Immature natural killer cell (primary cell): ENCODE measurements at regions not wholly inside any gene's neighbourhood (a gene's known extent, or its start where the extent isn't known, plus 50 kb on each side); places are given as distances from the start of the nearest gene placed in this dataset.
"Not testable (repeated sequence)": the region's sequence is repeated elsewhere in the genome, so short reads cannot be mapped to it uniquely, and the experiment has no call there.

Source experiments
- DNase-seq, 3 donors: peaks; one replicate each; pipeline ENCODE4 v3.0.0; 2022; ENCODE audit warnings: mixed read lengths in 1 of 3
- H3K27ac Mint-ChIP-seq, 6 donors: one replicate each; pipeline ENCODE4 v1.8.0; 2020; ENCODE audit warnings: mixed read lengths in 6 of 6, mild to moderate bottlenecking in 5 of 6, inconsistent platforms in 4 of 6, moderate library complexity in 3 of 6
- H3K27me3 Mint-ChIP-seq, 3 donors: one replicate each; pipeline ENCODE4 v1.8.0; 2020 to 2021; ENCODE audit warnings: low read depth in 3 of 3, mild to moderate bottlenecking in 3 of 3, mixed read lengths in 3 of 3, moderate library complexity in 3 of 3, inconsistent platforms in 1 of 3
- H3K36me3 Mint-ChIP-seq, 3 donors: one replicate each; pipeline ENCODE4 v1.8.0; 2020; ENCODE audit warnings: mixed read lengths in 3 of 3, inconsistent platforms in 2 of 3, mild to moderate bottlenecking in 2 of 3
- H3K4me1 Mint-ChIP-seq, 2 donors: one replicate each; pipeline ENCODE4 v1.8.0; 2020; ENCODE audit warnings: inconsistent platforms in 2 of 2, mild to moderate bottlenecking in 2 of 2, mixed read lengths in 2 of 2, moderate library complexity in 1 of 2
- H3K4me3 Mint-ChIP-seq, 5 donors: one replicate each; pipeline ENCODE4 v1.8.0; 2020; ENCODE audit warnings: mild to moderate bottlenecking in 5 of 5, mixed read lengths in 5 of 5, inconsistent platforms in 3 of 5, moderate library complexity in 3 of 5
- H3K9me3 Mint-ChIP-seq, 6 donors: one replicate each; pipeline ENCODE4 v1.8.0; 2020; ENCODE audit warnings: mild to moderate bottlenecking in 6 of 6, mixed read lengths in 6 of 6, inconsistent platforms in 4 of 6, moderate library complexity in 3 of 6

DNA sequence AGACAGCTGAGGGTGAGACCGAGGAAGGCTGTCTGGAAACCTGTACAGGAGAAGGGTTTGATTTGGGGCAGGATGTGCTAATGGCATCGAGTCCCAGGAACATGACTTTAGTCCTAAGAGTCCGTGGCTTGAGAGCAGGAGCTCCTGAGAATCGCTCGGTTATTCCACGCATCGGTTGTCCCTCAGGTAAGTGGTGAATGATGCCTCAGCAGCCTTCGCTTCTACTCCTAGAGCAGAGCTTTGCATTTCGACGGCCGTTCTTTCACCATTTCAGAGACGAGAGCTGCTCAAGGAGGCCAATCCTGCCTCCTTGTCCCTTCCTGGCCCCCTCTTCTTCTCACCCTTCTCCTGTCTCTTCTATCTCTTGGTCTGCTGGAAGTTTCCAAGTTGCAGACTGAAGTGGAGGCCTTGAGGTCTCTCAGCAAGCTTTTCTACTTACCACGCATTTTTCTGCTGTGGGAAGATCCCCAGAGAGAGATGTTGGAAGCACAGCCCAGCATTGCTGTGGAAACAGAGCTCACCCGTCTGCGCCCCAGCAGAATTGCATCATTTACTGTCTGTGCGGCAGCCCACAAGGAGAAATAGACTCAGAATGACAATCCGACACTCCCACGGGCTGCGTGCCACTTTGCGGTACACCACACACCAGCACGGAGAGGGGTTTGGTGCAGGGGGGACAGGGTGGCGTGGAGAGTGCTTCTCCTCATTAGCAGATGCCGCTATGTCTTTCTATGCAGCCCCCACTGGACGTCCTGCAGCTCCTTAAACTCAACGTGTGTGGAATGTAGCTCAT lies 270.7 kb upstream of the C1orf174 start:
- Mint-ChIP-seq H3K27ac (no peak overlapping the region), H3K4me1 (no peaks in the 10 kb centered on the region), H3K36me3 (no peaks in the 10 kb centered on the region), H3K9me3 (no peaks in the 10 kb centered on the region), H3K27me3 (peaks cover 2 to 11% (median 3%) of the 10 kb centered on the region in 3 donors), H3K4me3 (no peak overlapping the region)
- no peak for DNase-seq

- no peak overlapping the region for H3K27ac Mint-ChIP-seq
- H3K4me3 Mint-ChIP-seq: no peak overlapping the region
- no peaks in the 10 kb centered on the region for H3K36me3 Mint-ChIP-seq
- H3K4me1 Mint-ChIP-seq: no peaks in the 10 kb centered on the region
- no peak for DNase-seq
- H3K27me3 Mint-ChIP-seq: peaks cover 2 to 9% (median 3%) of the 10 kb centered on the region in 3 donors
- no peaks in the 10 kb centered on the region for H3K9me3 Mint-ChIP-seq
Measured at GRCh38 chr1:4171480-4172450, 271.7 kb upstream of the C1orf174 start.

DNA sequence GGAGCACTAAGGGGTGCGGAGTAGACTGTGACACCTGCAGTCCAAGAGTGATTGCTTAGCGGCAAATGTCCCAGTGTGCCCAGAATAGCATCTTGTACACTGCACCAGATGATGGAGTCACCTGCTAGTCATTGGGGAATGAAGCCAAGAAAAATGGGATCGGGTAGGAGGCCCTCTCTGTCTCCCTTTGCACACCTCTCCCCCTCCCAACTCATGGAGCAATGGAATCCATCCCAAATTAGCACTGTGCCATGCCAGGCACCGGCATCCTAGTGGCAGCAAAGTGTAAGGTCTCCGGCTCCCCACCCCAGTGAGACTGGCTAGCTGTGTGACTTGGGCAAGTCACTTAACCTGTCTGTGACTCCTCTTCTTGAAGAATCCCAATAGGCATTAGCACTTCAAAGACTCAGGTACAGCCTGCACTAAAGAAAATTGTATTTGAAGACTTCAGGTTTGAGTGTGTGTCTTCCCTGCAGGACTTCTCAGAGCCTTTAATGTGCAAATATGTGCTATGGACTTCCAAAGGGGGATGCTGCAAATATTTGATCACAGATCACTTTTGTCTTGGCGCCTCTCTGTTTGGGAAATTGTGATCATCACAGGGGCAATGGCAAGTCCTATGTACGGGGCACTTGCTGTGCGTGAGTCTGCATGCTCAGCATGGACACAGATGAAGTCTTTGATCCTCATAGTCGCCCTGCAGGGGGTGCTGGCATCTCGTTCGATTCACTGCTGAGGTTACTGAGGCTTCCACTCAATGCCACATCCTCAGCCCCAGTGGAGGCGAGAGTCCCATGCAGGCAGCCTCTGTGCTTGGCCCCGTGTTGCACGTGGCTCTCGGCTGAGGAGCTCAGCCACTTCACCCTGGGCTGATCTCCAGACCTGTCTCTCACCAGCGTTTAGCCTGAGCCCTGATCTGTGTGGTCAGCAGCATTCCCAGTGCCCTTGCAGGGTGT lies 272.9 kb upstream of the C1orf174 start:
- no peak overlapping the region for H3K4me3 Mint-ChIP-seq
- no peaks in the 10 kb centered on the region for H3K9me3 Mint-ChIP-seq
- peaks cover 2 to 8% (median 3%) of the 10 kb centered on the region in 3 donors for H3K27me3 Mint-ChIP-seq
- no peaks in the 10 kb centered on the region for H3K36me3 Mint-ChIP-seq
- H3K27ac Mint-ChIP-seq: no peak overlapping the region
- no peak for DNase-seq
- no peaks in the 10 kb centered on the region for H3K4me1 Mint-ChIP-seq

DNA sequence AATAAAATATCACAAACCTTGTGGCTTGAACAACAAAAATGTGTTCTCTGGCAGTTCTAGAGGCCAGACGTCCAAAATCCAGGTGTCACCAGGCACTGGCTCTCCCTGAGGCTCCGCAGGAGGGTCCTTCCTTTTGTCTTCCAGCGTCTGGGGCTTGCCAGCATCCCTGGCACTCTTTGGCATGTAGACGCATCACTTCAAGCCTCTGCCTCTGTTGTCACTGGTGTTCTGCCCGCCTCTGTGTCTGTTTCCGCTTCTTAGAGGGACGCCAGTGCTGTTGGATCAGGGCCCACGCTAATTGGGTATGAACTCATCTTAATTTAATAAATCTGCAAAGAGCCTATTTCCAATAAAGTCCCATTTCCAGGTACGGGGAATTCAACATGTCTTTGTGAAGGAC lies 273.7 kb upstream of the C1orf174 start:
- DNase-seq: no peak
- H3K9me3 Mint-ChIP-seq: no peaks in the 10 kb centered on the region
- no peak overlapping the region for H3K4me3 Mint-ChIP-seq
- H3K4me1 Mint-ChIP-seq: no peaks in the 10 kb centered on the region
- H3K27me3 Mint-ChIP-seq: peaks cover 2 to 9% (median 3%) of the 10 kb centered on the region in 3 donors
- H3K27ac Mint-ChIP-seq: no peak overlapping the region
- H3K36me3 Mint-ChIP-seq: no peaks in the 10 kb centered on the region

DNA sequence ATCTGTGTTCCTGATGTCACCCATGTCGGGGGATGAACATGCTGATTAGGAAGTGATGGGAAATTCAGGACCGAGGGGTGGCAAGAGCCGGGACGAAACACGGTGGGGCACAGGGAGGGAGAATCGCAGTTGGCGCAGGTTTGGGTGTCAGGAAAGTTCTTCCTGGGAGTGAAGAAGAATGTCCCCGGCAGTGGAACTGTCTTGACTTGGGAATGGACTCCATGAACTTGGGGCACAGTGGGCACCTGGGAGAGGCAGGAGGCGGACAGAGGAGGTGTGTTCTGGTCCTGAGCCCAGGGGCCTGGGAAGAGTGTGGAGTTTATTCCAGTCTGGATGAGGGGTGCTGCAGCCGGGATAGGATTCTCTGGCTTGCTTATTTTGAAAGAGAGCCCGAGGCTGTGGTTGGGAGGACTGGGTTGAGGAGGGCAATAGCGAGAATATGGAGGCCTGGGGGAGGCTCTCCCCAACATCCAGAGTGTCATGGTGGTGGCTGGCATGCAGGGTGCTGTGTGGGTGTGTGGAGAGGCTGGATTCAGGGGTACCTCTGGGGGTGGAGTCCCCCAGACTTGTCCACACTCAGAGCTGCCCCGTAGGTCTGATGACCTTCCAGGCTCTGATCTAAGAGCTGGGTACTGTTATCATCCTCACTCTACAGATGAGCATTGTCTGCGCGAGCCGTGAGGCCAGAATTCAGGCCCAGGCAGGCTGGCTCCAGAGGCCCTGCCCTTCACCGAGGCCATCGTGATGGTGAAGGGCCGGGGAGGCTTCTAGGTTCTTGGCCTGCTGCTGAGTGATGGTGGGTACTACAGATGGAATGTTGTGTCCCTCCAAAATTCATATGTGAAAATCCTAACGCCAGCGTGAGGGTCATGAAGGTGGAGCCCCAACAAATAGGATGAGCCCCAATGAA lies 274.5 kb upstream of the C1orf174 start:
- Mint-ChIP-seq H3K27ac (no peak overlapping the region), H3K36me3 (no peaks in the 10 kb centered on the region), H3K27me3 (peaks cover 1 to 6% (median 2%) of the 10 kb centered on the region in 3 donors), H3K4me3 (no peak overlapping the region), H3K9me3 (no peaks in the 10 kb centered on the region), H3K4me1 (no peaks in the 10 kb centered on the region)
- no peak for DNase-seq

- no peak for DNase-seq
- Mint-ChIP-seq H3K27me3 (peaks cover 2 to 6% (median 2%) of the 10 kb centered on the region in 3 donors), H3K4me1 (no peaks in the 10 kb centered on the region), H3K4me3 (no peak overlapping the region), H3K36me3 (no peaks in the 10 kb centered on the region), H3K9me3 (no peaks in the 10 kb centered on the region), H3K27ac (no peak overlapping the region)
Measured at GRCh38 chr1:4175566-4176405, 275.7 kb upstream of the C1orf174 start.

DNA sequence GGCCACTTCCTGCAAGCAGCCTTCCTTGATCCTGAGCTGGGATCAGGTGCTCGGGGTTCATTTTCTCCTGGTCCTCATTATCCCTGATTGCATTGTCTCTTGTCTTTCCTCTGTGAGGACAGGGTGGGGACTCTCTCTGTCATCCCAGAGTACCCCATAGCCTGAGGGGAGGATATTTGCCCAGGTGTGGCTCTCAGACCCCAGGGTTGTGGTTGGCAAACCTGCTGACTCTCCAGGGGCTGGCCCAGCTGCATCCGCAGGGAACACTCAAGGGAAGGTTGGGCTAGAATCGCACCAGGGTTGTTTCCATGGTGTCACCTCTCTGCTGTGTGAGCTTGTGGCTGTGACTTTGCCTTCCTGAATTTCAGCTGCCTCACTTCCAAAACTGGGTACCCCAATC lies 276.8 kb upstream of the C1orf174 start:
- Mint-ChIP-seq H3K36me3 (no peaks in the 10 kb centered on the region), H3K27me3 (peaks cover 2 to 6% (median 2%) of the 10 kb centered on the region in 3 donors), H3K27ac (no peak overlapping the region), H3K9me3 (no peaks in the 10 kb centered on the region), H3K4me1 (no peaks in the 10 kb centered on the region), H3K4me3 (no peak overlapping the region)
- DNase-seq: no peak

DNA sequence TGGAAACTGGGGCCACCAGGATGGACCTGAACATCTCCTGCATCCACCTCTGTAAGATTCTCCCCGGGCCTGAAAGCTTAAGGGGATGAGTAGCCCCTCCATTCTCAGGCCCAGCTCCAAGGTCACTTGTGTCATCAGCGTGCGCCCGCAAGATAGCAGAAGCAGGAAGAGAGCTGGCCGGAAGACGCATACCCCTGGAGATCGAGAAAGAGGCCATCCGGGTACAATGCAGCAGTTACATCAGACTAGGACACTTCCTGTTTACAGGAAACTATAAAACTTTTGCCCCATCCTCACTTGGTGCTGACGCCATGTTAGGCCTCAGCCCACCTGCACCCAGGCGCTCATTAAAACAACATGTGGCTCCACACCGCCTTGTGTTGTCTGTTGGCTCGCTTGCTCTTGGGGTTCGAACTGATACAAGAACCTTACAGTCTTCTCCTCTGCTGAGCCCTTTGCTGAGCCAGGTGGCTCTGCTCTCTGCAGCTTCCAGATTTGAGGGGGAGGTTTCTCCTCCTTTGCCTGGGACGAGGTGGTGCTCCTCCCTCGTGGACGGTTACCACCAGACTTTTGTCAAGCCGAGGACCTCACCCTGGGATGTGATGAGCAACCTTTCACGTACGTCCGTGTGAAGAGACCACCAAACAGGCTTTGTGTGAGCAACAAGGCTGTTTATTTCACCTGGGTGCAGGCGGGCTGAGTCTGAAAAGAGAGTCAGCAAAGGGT lies 277.5 kb upstream of the C1orf174 start:
- DNase-seq: no peak
- H3K36me3 Mint-ChIP-seq: no peaks in the 10 kb centered on the region
- peaks cover 0 to 6% (median 2%) of the 10 kb centered on the region in 3 donors for H3K27me3 Mint-ChIP-seq
- H3K4me1 Mint-ChIP-seq: no peaks in the 10 kb centered on the region
- H3K4me3 Mint-ChIP-seq: no peak overlapping the region
- H3K27ac Mint-ChIP-seq: no peak overlapping the region
- H3K9me3 Mint-ChIP-seq: no peaks in the 10 kb centered on the region

DNA sequence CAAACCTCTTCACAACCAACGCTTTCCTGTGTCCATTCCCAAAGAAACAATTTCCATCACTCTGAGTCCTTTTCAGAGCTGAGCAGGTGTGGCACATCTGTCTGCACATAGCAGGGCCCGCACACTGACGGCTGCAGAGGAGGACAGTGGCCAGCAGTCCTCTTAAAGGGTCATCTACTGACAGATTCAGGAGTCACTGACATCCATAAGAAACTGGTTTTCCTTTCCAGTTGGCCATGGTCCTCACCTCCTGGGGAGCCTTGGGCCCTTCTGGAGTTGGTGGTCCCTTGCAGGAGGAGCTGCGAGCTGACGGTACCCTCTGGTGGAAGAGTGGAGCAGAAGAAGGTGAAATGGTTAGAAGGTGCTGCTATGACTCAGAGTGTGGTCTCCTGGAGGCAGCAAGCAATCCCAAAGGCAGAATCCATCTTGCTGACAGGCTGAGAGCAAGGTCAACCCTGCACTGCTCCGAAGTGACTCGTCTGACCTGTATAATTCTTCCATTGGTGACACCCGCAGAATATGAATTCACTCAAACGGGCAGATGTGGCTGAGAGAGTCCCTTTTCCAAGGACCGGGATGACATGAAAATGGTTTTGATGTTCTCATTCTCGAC lies 278.5 kb upstream of the C1orf174 start:
- Mint-ChIP-seq H3K4me3 (no peak overlapping the region), H3K9me3 (no peaks in the 10 kb centered on the region), H3K4me1 (no peaks in the 10 kb centered on the region), H3K27ac (no peak overlapping the region), H3K36me3 (no peaks in the 10 kb centered on the region), H3K27me3 (peaks cover 0 to 6% (median 2%) of the 10 kb centered on the region in 3 donors)
- DNase-seq: no peak

DNA sequence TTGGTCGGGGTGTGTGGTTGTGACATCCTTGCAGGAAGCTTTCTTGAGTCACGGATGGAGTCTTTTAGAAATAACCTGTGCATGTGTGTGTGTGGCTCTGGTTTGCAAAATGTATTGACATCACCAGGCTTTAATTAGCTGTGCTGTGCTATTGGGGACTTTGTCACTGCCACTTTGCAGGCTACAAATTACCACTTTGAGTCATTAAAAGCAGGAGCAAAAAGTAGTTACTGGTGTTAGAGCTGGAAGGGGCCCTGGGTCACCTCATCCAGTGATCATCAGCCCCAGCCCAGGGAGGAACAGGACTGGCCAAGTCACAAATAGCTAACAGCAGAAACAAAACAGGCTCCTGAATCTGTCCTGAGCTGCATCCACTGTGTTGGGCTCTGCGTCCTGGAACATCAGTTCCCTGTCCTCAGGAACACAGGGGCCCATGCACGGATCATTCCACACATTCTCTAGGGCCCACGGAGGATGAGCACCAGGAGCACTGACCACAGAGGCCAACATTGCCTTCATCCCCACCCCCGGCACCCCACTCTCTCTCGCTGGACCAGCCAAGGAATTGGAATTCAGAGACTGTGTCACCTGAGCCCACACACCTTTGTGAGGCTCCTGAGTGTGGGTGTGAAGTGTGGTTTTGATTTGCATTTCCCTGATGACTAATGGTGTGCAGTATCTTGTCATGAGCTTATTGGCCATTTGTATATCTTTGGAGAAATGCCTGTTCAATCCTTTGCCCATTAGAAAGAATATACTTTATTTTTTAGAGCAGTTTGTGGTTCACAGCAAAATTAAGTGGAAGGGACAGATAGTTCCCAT lies 280.1 kb upstream of the C1orf174 start:
- H3K9me3 Mint-ChIP-seq: no peaks in the 10 kb centered on the region
- no peak overlapping the region for H3K4me3 Mint-ChIP-seq
- no peaks in the 10 kb centered on the region for H3K36me3 Mint-ChIP-seq
- H3K4me1 Mint-ChIP-seq: no peaks in the 10 kb centered on the region
- H3K27ac Mint-ChIP-seq: no peak overlapping the region
- H3K27me3 Mint-ChIP-seq: peaks cover 0 to 3% (median 2%) of the 10 kb centered on the region in 3 donors
- DNase-seq: no peak

GRCh38 chr1:4186486-4186885 lies 286.4 kb upstream of the C1orf174 start:
- H3K4me3 Mint-ChIP-seq, H3K36me3 Mint-ChIP-seq, H3K4me1 Mint-ChIP-seq, H3K27ac Mint-ChIP-seq, H3K27me3 Mint-ChIP-seq, H3K9me3 Mint-ChIP-seq, DNase-seq: not testable (repeated sequence)
